GM12891 (cell line): ENCODE measurements at regions not wholly inside any gene's neighbourhood (a gene's known extent, or its start where the extent isn't known, plus 50 kb on each side); places are given as distances from the start of the nearest gene placed in this dataset.

Source experiments
- PAX5 ChIP-seq: IDR thresholded peaks from 2 replicates; pipeline ENCODE4 v1.6.1; 2011; ENCODE audit warnings: low read length, moderate library complexity, mild to moderate bottlenecking; ENCODE audit not compliant: insufficient read depth, severe bottlenecking
- POLR2A ChIP-seq: IDR thresholded peaks from 2 replicates; pipeline ENCODE4 v1.6.1; 2011; ENCODE audit warnings: low read depth, low read length, control low read depth
- POLR2AphosphoS5 ChIP-seq: IDR thresholded peaks from 2 replicates; pipeline ENCODE4 v1.6.1; 2011; ENCODE audit warnings: low read depth, low read length, control low read depth
- SPI1 ChIP-seq: IDR thresholded peaks from 2 replicates; pipeline ENCODE4 v1.6.1; 2011; ENCODE audit warnings: low read depth, low read length, control low read depth
- TAF1 ChIP-seq: IDR thresholded peaks from 2 replicates; pipeline ENCODE4 v1.6.1; 2011; ENCODE audit warnings: low read depth, low read length, control low read depth

- no peak for TF ChIP-seq POLR2AphosphoS5
- no peak for TF ChIP-seq TAF1
- no peak for TF ChIP-seq POLR2A
- no peak for TF ChIP-seq PAX5
- no peak for TF ChIP-seq SPI1
Measured at GRCh38 chr3:40911264-40911663, 288.0 kb upstream of the CTNNB1 start.
